HCT116 (cell line): ENCODE measurements at regions not wholly inside any gene's neighbourhood (a gene's known extent, or its start where the extent isn't known, plus 50 kb on each side); places are given as distances from the start of the nearest gene placed in this dataset.

Source experiments
- CTCF ChIP-seq, 3 experiments: fragments of 200-600 bp in 1 of 3; sonication (generic) in 1 of 3; IDR thresholded peaks in 2 of 3; conservative IDR thresholded peaks in 1 of 3; 2 replicates each; pipeline ENCODE4 v1.5.1; 2012 to 2017; ENCODE audit warnings: low read depth in 2 of 3, low read length in 2 of 3, antibody characterized with exemption in 1 of 3, borderline replicate concordance in 1 of 3, control low read depth in 1 of 3, mild to moderate bottlenecking in 1 of 3, mixed read lengths in 1 of 3, mixed run types in 1 of 3, moderate library complexity in 1 of 3; ENCODE audit not compliant: insufficient read depth in 1 of 3
- POLR2A ChIP-seq: IDR thresholded peaks from 2 replicates; pipeline ENCODE4 v1.7.0; 2011; ENCODE audit warnings: borderline replicate concordance; ENCODE audit not compliant: insufficient read depth, insufficient read length; ENCODE audit errors: extremely low read depth
- REST ChIP-seq: IDR thresholded peaks from 2 replicates; pipeline ENCODE4 v1.6.1; 2012; ENCODE audit warnings: low read depth
- SRF ChIP-seq: IDR thresholded peaks from 2 replicates; pipeline ENCODE4 v1.6.1; 2012; ENCODE audit warnings: low read depth
- YY1 ChIP-seq: IDR thresholded peaks from 2 replicates; pipeline ENCODE4 v1.6.1; 2011; ENCODE audit warnings: low read length, low read depth, moderate library complexity, mild to moderate bottlenecking; ENCODE audit not compliant: insufficient replicate concordance; ENCODE audit errors: extremely low read depth
- ZBTB33 ChIP-seq: IDR thresholded peaks from 2 replicates; pipeline ENCODE4 v1.6.1; 2011; ENCODE audit warnings: mild to moderate bottlenecking, low read length, moderate library complexity; ENCODE audit not compliant: insufficient replicate concordance; ENCODE audit errors: extremely low read depth
- ZFX ChIP-seq: fragments of 450-650 bp; IDR thresholded peaks from 2 replicates; pipeline ENCODE4 v1.6.1; 2017

- TF ChIP-seq ZFX (no peak), CTCF (IDR thresholded peaks at IDR 0.05 in 2 of 3, conservative IDR thresholded peaks at IDR 0.05 in 1 of 3; ENCODE audit: borderline replicate concordance in 1 of 3, insufficient read depth in 1 of 3, low read depth in 2 of 3, low read length in 2 of 3) (no peak), ZBTB33 (no peak), POLR2A (no peak), SRF (no peak), REST (no peak), YY1 (no peak)
These were observed 121.7 kb upstream of the RUNX1 start for GRCh38 chr21:35170818-35171217.
